ENCODE measurements at regions not wholly inside any gene's neighbourhood (a gene's known extent, or its start where the extent isn't known, plus 50 kb on each side); places are given as distances from the start of the nearest gene placed in this dataset.

- Histone ChIP-seq H3K27me3 (ENCODE audit: control insufficient read depth, insufficient read depth, low read length) (no peaks in the 10 kb centered on the region), H3K9me3 (ENCODE audit: control insufficient read depth in 2 of 2, low read length in 2 of 2) (peaks cover 0 to 3% of the 10 kb centered on the region in 2 experiments), H3K36me3 (ENCODE audit: control insufficient read depth, insufficient read depth, low read length) (no peaks in the 10 kb centered on the region), H3K4me1 (ENCODE audit: control insufficient read depth, insufficient read depth, low read length, poor library complexity, severe bottlenecking) (no peaks in the 10 kb centered on the region), H3K4me3 (ENCODE audit: low read depth, low read length) (no peak overlapping the region), H3K27ac (ENCODE audit: insufficient read depth, low read length, poor library complexity, severe bottlenecking) (no peak overlapping the region)
- Mint-ChIP-seq H3K9me3 (peaks cover 0 to 23% (median 5%) of the 10 kb centered on the region in 7 donors), H3K27me3 (no peaks in the 10 kb centered on the region), H3K27ac (no peak overlapping the region), H3K36me3 (no peaks in the 10 kb centered on the region), H3K4me1 (no peaks in the 10 kb centered on the region), H3K4me3 (no peak overlapping the region)
- no peak for ATAC-seq (ENCODE audit: low read depth in 2 of 2)
- no peak for DNase-seq
Measured at GRCh38 chr7:81333536-81333935, 414.7 kb upstream of the SEMA3C start.

GRCh38 chr7:81333004-81333403, 414.2 kb upstream of the SEMA3C start:
- no peaks in the 10 kb centered on the region for H3K36me3 ChIP-seq (ENCODE audit: control insufficient read depth, insufficient read depth, low read length)
- H3K9me3 ChIP-seq (ENCODE audit: control insufficient read depth in 2 of 2, low read length in 2 of 2): peaks cover 0 to 3% of the 10 kb centered on the region in 2 experiments
- H3K27me3 Mint-ChIP-seq: no peaks in the 10 kb centered on the region
- DNase-seq (no peak), ATAC-seq (ENCODE audit: low read depth in 2 of 2) (no peak)
- no peak overlapping the region for H3K4me3 Mint-ChIP-seq
- no peak overlapping the region for H3K4me3 ChIP-seq (ENCODE audit: low read depth, low read length)
- H3K4me1 Mint-ChIP-seq: no peaks in the 10 kb centered on the region
- no peaks in the 10 kb centered on the region for H3K4me1 ChIP-seq (ENCODE audit: control insufficient read depth, insufficient read depth, low read length, poor library complexity, severe bottlenecking)
- H3K27ac Mint-ChIP-seq: no peak overlapping the region
- H3K36me3 Mint-ChIP-seq: no peaks in the 10 kb centered on the region
- no peaks in the 10 kb centered on the region for H3K27me3 ChIP-seq (ENCODE audit: control insufficient read depth, insufficient read depth, low read length)
- no peak overlapping the region for H3K27ac ChIP-seq (ENCODE audit: insufficient read depth, low read length, poor library complexity, severe bottlenecking)
- H3K9me3 Mint-ChIP-seq: peaks cover 0 to 21% (median 4%) of the 10 kb centered on the region in 7 donors

GRCh38 chr7:81331061-81332018, 412.5 kb upstream of the SEMA3C start:
- ATAC-seq (ENCODE audit: low read depth in 2 of 2) (no peak), DNase-seq (no peak)
- Mint-ChIP-seq H3K27ac (no peak overlapping the region), H3K4me1 (no peaks in the 10 kb centered on the region), H3K36me3 (no peaks in the 10 kb centered on the region), H3K4me3 (no peak overlapping the region), H3K9me3 (peaks cover 0 to 28% (median 2%) of the 10 kb centered on the region in 7 donors), H3K27me3 (no peaks in the 10 kb centered on the region)
- H3K27ac ChIP-seq (ENCODE audit: insufficient read depth, low read length, poor library complexity, severe bottlenecking): no peak overlapping the region
- no peaks in the 10 kb centered on the region for H3K36me3 ChIP-seq (ENCODE audit: control insufficient read depth, insufficient read depth, low read length)
- H3K9me3 ChIP-seq (ENCODE audit: control insufficient read depth in 2 of 2, low read length in 2 of 2): peaks cover 0 to 3% of the 10 kb centered on the region in 2 experiments
- H3K4me3 ChIP-seq (ENCODE audit: low read depth, low read length): no peak overlapping the region
- no peaks in the 10 kb centered on the region for H3K4me1 ChIP-seq (ENCODE audit: control insufficient read depth, insufficient read depth, low read length, poor library complexity, severe bottlenecking)
- H3K27me3 ChIP-seq (ENCODE audit: control insufficient read depth, insufficient read depth, low read length): no peaks in the 10 kb centered on the region

- Mint-ChIP-seq H3K27ac (no peak overlapping the region), H3K4me3 (no peak overlapping the region), H3K4me1 (no peaks in the 10 kb centered on the region), H3K9me3 (peaks cover 0 to 28% (median 2%) of the 10 kb centered on the region in 7 donors), H3K27me3 (no peaks in the 10 kb centered on the region), H3K36me3 (no peaks in the 10 kb centered on the region)
- Histone ChIP-seq H3K36me3 (ENCODE audit: control insufficient read depth, insufficient read depth, low read length) (no peaks in the 10 kb centered on the region), H3K27me3 (ENCODE audit: control insufficient read depth, insufficient read depth, low read length) (no peaks in the 10 kb centered on the region), H3K4me1 (ENCODE audit: control insufficient read depth, insufficient read depth, low read length, poor library complexity, severe bottlenecking) (no peaks in the 10 kb centered on the region), H3K4me3 (ENCODE audit: low read depth, low read length) (no peak overlapping the region), H3K27ac (ENCODE audit: insufficient read depth, low read length, poor library complexity, severe bottlenecking) (no peak overlapping the region), H3K9me3 (ENCODE audit: control insufficient read depth in 2 of 2, low read length in 2 of 2) (peaks cover 0 to 3% of the 10 kb centered on the region in 2 experiments)
- DNase-seq (no peak), ATAC-seq (ENCODE audit: low read depth in 2 of 2) (no peak)
Measured at GRCh38 chr7:81330108-81330507, 411.3 kb upstream of the SEMA3C start.

- no peaks in the 10 kb centered on the region for H3K27me3 Mint-ChIP-seq
- DNase-seq: no peak
Measured at GRCh38 chr7:81327468-81328266, 408.8 kb upstream of the SEMA3C start.

GRCh38 chr7:81321949-81322348, 403.1 kb upstream of the SEMA3C start:
- H3K27me3 Mint-ChIP-seq: no peaks in the 10 kb centered on the region
- peaks cover 0 to 13% (median 3%) of the 10 kb centered on the region in 7 donors for H3K9me3 Mint-ChIP-seq
- H3K36me3 Mint-ChIP-seq: no peaks in the 10 kb centered on the region
- no peak overlapping the region for H3K4me3 Mint-ChIP-seq
- H3K4me1 Mint-ChIP-seq: no peaks in the 10 kb centered on the region
- H3K36me3 ChIP-seq (ENCODE audit: control insufficient read depth, insufficient read depth, low read length): no peaks in the 10 kb centered on the region
- no peak overlapping the region for H3K27ac Mint-ChIP-seq
- ATAC-seq (ENCODE audit: low read depth in 2 of 2) (no peak), DNase-seq (no peak)
- no peaks in the 10 kb centered on the region for H3K4me1 ChIP-seq (ENCODE audit: control insufficient read depth, insufficient read depth, low read length, poor library complexity, severe bottlenecking)
- no peak overlapping the region for H3K4me3 ChIP-seq (ENCODE audit: low read depth, low read length)
- H3K27ac ChIP-seq (ENCODE audit: insufficient read depth, low read length, poor library complexity, severe bottlenecking): no peak overlapping the region
- no peaks in the 10 kb centered on the region for H3K9me3 ChIP-seq (ENCODE audit: control insufficient read depth in 2 of 2, low read length in 2 of 2)
- H3K27me3 ChIP-seq (ENCODE audit: control insufficient read depth, insufficient read depth, low read length): no peaks in the 10 kb centered on the region

More at GRCh38 chr7:81327468-81328266, 408.8 kb upstream of the SEMA3C start:
- Mint-ChIP-seq H3K4me1 (no peaks in the 10 kb centered on the region), H3K9me3 (peaks cover 0 to 27% (median 2%) of the 10 kb centered on the region in 7 donors), H3K36me3 (no peaks in the 10 kb centered on the region), H3K27ac (no peak overlapping the region), H3K4me3 (no peak overlapping the region)
- Histone ChIP-seq H3K9me3 (ENCODE audit: control insufficient read depth in 2 of 2, low read length in 2 of 2) (no peaks in the 10 kb centered on the region), H3K36me3 (ENCODE audit: control insufficient read depth, insufficient read depth, low read length) (no peaks in the 10 kb centered on the region), H3K27ac (ENCODE audit: insufficient read depth, low read length, poor library complexity, severe bottlenecking) (no peak overlapping the region), H3K4me3 (ENCODE audit: low read depth, low read length) (no peak overlapping the region), H3K27me3 (ENCODE audit: control insufficient read depth, insufficient read depth, low read length) (no peaks in the 10 kb centered on the region), H3K4me1 (ENCODE audit: control insufficient read depth, insufficient read depth, low read length, poor library complexity, severe bottlenecking) (no peaks in the 10 kb centered on the region)
- no peak for ATAC-seq (ENCODE audit: low read depth in 2 of 2)

- H3K4me1 Mint-ChIP-seq: no peaks in the 10 kb centered on the region
- H3K27me3 Mint-ChIP-seq: no peaks in the 10 kb centered on the region
- Histone ChIP-seq H3K36me3 (ENCODE audit: control insufficient read depth, insufficient read depth, low read length) (no peaks in the 10 kb centered on the region), H3K27ac (ENCODE audit: insufficient read depth, low read length, poor library complexity, severe bottlenecking) (no peak overlapping the region), H3K4me3 (ENCODE audit: low read depth, low read length) (no peak overlapping the region), H3K9me3 (ENCODE audit: control insufficient read depth in 2 of 2, low read length in 2 of 2) (peaks cover 0 to 4% of the 10 kb centered on the region in 2 experiments), H3K4me1 (ENCODE audit: control insufficient read depth, insufficient read depth, low read length, poor library complexity, severe bottlenecking) (no peaks in the 10 kb centered on the region), H3K27me3 (ENCODE audit: control insufficient read depth, insufficient read depth, low read length) (no peaks in the 10 kb centered on the region)
- DNase-seq: no peak
- no peak overlapping the region for H3K27ac Mint-ChIP-seq
- peaks cover 0 to 13% (median 2%) of the 10 kb centered on the region in 7 donors for H3K9me3 Mint-ChIP-seq
- no peak for ATAC-seq (ENCODE audit: low read depth in 2 of 2)
- no peaks in the 10 kb centered on the region for H3K36me3 Mint-ChIP-seq
- no peak overlapping the region for H3K4me3 Mint-ChIP-seq
Measured at GRCh38 chr7:81317741-81318140, 398.9 kb upstream of the SEMA3C start.

Data from CD4-positive, CD25-positive, alpha-beta regulatory T cell (primary cell).